ENCODE measurements at regions not wholly inside any gene's neighbourhood (a gene's known extent, or its start where the extent isn't known, plus 50 kb on each side); places are given as distances from the start of the nearest gene placed in this dataset.

GRCh38 chr2:120953843-120954584 is 218.3 kb downstream of the GLI2 start:
- Histone ChIP-seq H3K27me3 (replicated peaks in 2 of 5; ENCODE audit: control insufficient read depth in 4 of 5, insufficient read depth in 5 of 5, low read length in 4 of 5) (no peaks in the 10 kb centered on the region), H3K4me1 (ENCODE audit: control extremely low read depth in 1 of 4, control insufficient read depth in 4 of 4, insufficient read depth in 4 of 4, low read length in 3 of 4) (peaks cover 0 to 5% (median 0%) of the 10 kb centered on the region in 4 experiments), H3K4me3 (ENCODE audit: control insufficient read depth in 1 of 7, extremely low read depth in 1 of 7, insufficient read depth in 4 of 7, low read depth in 2 of 7, low read length in 6 of 7) (no peak overlapping the region), H3K27ac (ENCODE audit: insufficient read depth in 1 of 2, low read depth in 1 of 2, low read length in 2 of 2, poor library complexity in 1 of 2, severe bottlenecking in 2 of 2) (no peak overlapping the region), H3K36me3 (ENCODE audit: control insufficient read depth in 4 of 4, insufficient read depth in 4 of 4, low read length in 3 of 4) (peaks cover 0 to 4% (median 0%) of the 10 kb centered on the region in 4 experiments), H3K9me3 (ENCODE audit: control extremely low read depth in 1 of 5, control insufficient read depth in 4 of 5, insufficient read depth in 2 of 5, low read depth in 1 of 5, low read length in 4 of 5) (no peaks in the 10 kb centered on the region)
- CTCF ChIA-PET, result interaction anchor here (0.7 kb wide), 1 partner anchor 8 kb away, joined by 3 read pairs; no protein-coding TSS in a partner anchor
- 98% methylated on average over 14 of the region's 16 CpGs for WGBS (ENCODE audit: insufficient coverage)
- no peak for DNase-seq
- POLR2A ChIA-PET, result no interaction called here

DNA sequence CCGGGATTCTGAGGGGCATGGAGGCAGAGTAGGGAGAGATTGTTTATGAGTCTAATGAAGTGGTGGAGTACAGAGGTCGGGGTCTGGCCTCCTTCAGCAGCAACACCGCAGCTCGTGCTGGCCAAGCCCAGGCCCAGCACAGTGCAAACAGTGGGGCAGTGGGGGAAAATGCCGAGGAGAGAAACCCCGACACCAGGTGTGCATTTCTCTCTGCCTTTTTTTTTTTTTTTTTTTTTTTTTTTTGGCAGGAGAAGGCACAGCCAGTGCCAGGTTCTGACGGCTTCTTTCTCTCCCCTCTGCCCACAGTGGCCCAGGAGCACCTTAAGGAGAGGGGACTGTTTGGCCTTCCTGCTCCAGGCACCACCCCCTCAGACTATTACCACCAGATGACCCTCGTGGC is 219.3 kb downstream of the GLI2 start:
- DNase-seq, result no peak
- Histone ChIP-seq H3K36me3 (ENCODE audit: control insufficient read depth in 4 of 4, insufficient read depth in 4 of 4, low read length in 3 of 4) (peaks cover 0 to 4% (median 0%) of the 10 kb centered on the region in 4 experiments), H3K4me3 (ENCODE audit: control insufficient read depth in 1 of 7, extremely low read depth in 1 of 7, insufficient read depth in 4 of 7, low read depth in 2 of 7, low read length in 6 of 7) (no peak overlapping the region), H3K9me3 (ENCODE audit: control extremely low read depth in 1 of 5, control insufficient read depth in 4 of 5, insufficient read depth in 2 of 5, low read depth in 1 of 5, low read length in 4 of 5) (no peaks in the 10 kb centered on the region), H3K4me1 (ENCODE audit: control extremely low read depth in 1 of 4, control insufficient read depth in 4 of 4, insufficient read depth in 4 of 4, low read length in 3 of 4) (peaks cover 0 to 5% (median 0%) of the 10 kb centered on the region in 4 experiments), H3K27me3 (replicated peaks in 2 of 5; ENCODE audit: control insufficient read depth in 4 of 5, insufficient read depth in 5 of 5, low read length in 4 of 5) (no peaks in the 10 kb centered on the region), H3K27ac (ENCODE audit: insufficient read depth in 1 of 2, low read depth in 1 of 2, low read length in 2 of 2, poor library complexity in 1 of 2, severe bottlenecking in 2 of 2) (no peak overlapping the region)
- WGBS (ENCODE audit: insufficient coverage), result 98% methylated on average over 5 of the region's 8 CpGs
- ChIA-PET POLR2A (no interaction called here), CTCF (no interaction called here)

DNA sequence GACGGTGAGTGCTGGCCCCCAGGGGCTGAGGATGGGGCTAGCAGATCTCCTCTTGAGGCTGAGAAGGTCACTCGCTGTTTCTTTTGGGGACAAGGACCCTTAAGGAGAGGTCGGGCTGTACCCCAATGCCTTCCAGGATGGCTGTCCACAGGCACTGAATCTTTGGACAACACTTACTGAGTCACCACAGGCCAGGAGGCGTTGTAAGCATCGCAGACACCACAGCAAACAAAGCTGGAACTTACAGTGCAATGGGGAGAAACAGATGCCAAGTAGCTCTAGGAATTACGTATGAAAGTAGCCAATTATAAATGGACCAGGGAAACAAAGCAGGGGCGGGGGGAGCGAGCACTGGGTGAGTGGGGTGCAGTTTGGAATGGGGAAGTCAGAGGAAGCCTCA is 219.8 kb downstream of the GLI2 start:
- Histone ChIP-seq H3K9me3 (ENCODE audit: control extremely low read depth in 1 of 5, control insufficient read depth in 4 of 5, insufficient read depth in 2 of 5, low read depth in 1 of 5, low read length in 4 of 5) (no peaks in the 10 kb centered on the region), H3K27me3 (replicated peaks in 2 of 5; ENCODE audit: control insufficient read depth in 4 of 5, insufficient read depth in 5 of 5, low read length in 4 of 5) (no peaks in the 10 kb centered on the region), H3K36me3 (ENCODE audit: control insufficient read depth in 4 of 4, insufficient read depth in 4 of 4, low read length in 3 of 4) (peaks cover 0 to 4% (median 0%) of the 10 kb centered on the region in 4 experiments), H3K27ac (ENCODE audit: insufficient read depth in 1 of 2, low read depth in 1 of 2, low read length in 2 of 2, poor library complexity in 1 of 2, severe bottlenecking in 2 of 2) (no peak overlapping the region), H3K4me1 (ENCODE audit: control extremely low read depth in 1 of 4, control insufficient read depth in 4 of 4, insufficient read depth in 4 of 4, low read length in 3 of 4) (peaks cover 0 to 5% (median 0%) of the 10 kb centered on the region in 4 experiments), H3K4me3 (ENCODE audit: control insufficient read depth in 1 of 7, extremely low read depth in 1 of 7, insufficient read depth in 4 of 7, low read depth in 2 of 7, low read length in 6 of 7) (no peak overlapping the region)
- 84% methylated on average over 8 of the region's 8 CpGs for WGBS (ENCODE audit: insufficient coverage)
- ChIA-PET CTCF (no interaction called here), POLR2A (no interaction called here)
- DNase-seq, result no peak

- ChIA-PET POLR2A (no interaction called here), CTCF (interaction anchor here (2.9 kb wide), 1 partner anchor 8 kb away, joined by 7 read pairs; no protein-coding TSS in a partner anchor)
- 83% methylated on average over 13 of the region's 14 CpGs for WGBS (ENCODE audit: insufficient coverage)
- Histone ChIP-seq H3K36me3 (ENCODE audit: control insufficient read depth in 4 of 4, insufficient read depth in 4 of 4, low read length in 3 of 4) (peaks cover 0 to 4% (median 0%) of the 10 kb centered on the region in 4 experiments), H3K4me1 (ENCODE audit: control extremely low read depth in 1 of 4, control insufficient read depth in 4 of 4, insufficient read depth in 4 of 4, low read length in 3 of 4) (peaks cover 0 to 5% (median 0%) of the 10 kb centered on the region in 4 experiments), H3K27me3 (replicated peaks in 2 of 5; ENCODE audit: control insufficient read depth in 4 of 5, insufficient read depth in 5 of 5, low read length in 4 of 5) (no peaks in the 10 kb centered on the region), H3K27ac (ENCODE audit: insufficient read depth in 1 of 2, low read depth in 1 of 2, low read length in 2 of 2, poor library complexity in 1 of 2, severe bottlenecking in 2 of 2) (no peak overlapping the region), H3K4me3 (ENCODE audit: control insufficient read depth in 1 of 7, extremely low read depth in 1 of 7, insufficient read depth in 4 of 7, low read depth in 2 of 7, low read length in 6 of 7) (no peak overlapping the region), H3K9me3 (ENCODE audit: control extremely low read depth in 1 of 5, control insufficient read depth in 4 of 5, insufficient read depth in 2 of 5, low read depth in 1 of 5, low read length in 4 of 5) (no peaks in the 10 kb centered on the region)
- no peak for DNase-seq
Measured at GRCh38 chr2:120956486-120957156, 221.0 kb downstream of the GLI2 start.

DNA sequence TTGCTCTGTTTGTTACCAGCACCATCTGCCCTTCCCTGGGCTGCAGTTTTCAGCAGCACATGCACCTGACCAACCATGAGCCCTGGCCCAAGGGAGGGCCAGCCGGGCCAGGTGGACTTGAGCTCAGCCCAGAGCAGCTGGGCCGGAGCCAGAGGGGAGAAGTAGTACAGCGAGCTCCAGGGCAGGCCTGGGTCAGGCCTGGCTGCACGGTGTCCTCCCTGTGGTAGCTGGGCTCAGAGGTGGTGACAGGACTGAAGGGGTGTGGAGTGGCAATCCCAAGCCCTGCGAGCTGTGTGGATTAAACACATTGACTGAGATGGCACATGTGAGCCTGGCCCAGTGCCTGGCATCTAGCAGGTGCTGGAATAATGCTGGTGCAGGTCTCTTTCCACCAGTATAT is 222.2 kb downstream of the GLI2 start:
- no peaks in the 10 kb centered on the region for H3K27me3 ChIP-seq (replicated peaks in 2 of 5; ENCODE audit: control insufficient read depth in 4 of 5, insufficient read depth in 5 of 5, low read length in 4 of 5)
- ChIA-PET CTCF (interaction anchor here (2.9 kb wide), 1 partner anchor 9 kb away, joined by 7 read pairs; no protein-coding TSS in a partner anchor), POLR2A (no interaction called here)
- no peaks in the 10 kb centered on the region for H3K9me3 ChIP-seq (ENCODE audit: control extremely low read depth in 1 of 5, control insufficient read depth in 4 of 5, insufficient read depth in 2 of 5, low read depth in 1 of 5, low read length in 4 of 5)
- 100% methylated on average over 4 of the region's 5 CpGs for WGBS (ENCODE audit: insufficient coverage)
- H3K4me1 ChIP-seq (ENCODE audit: control extremely low read depth in 1 of 4, control insufficient read depth in 4 of 4, insufficient read depth in 4 of 4, low read length in 3 of 4), result peaks cover 0 to 4% (median 0%) of the 10 kb centered on the region in 4 experiments
- H3K36me3 ChIP-seq (ENCODE audit: control insufficient read depth in 4 of 4, insufficient read depth in 4 of 4, low read length in 3 of 4), result peaks cover 0 to 1% (median 0%) of the 10 kb centered on the region in 4 experiments
- no peak overlapping the region for H3K4me3 ChIP-seq (ENCODE audit: control insufficient read depth in 1 of 7, extremely low read depth in 1 of 7, insufficient read depth in 4 of 7, low read depth in 2 of 7, low read length in 6 of 7)
- no peak for DNase-seq
- H3K27ac ChIP-seq (ENCODE audit: insufficient read depth in 1 of 2, low read depth in 1 of 2, low read length in 2 of 2, poor library complexity in 1 of 2, severe bottlenecking in 2 of 2), result no peak overlapping the region

- H3K27ac ChIP-seq (ENCODE audit: insufficient read depth in 1 of 2, low read depth in 1 of 2, low read length in 2 of 2, poor library complexity in 1 of 2, severe bottlenecking in 2 of 2), result no peak overlapping the region
- POLR2A ChIA-PET, result no interaction called here
- CTCF ChIA-PET, result interaction anchor here (1.1 to 2.9 kb wide), 2 partner anchors 10 to 17 kb away, joined by 4 to 7 read pairs; no protein-coding TSS in a partner anchor
- H3K27me3 ChIP-seq (replicated peaks in 2 of 5; ENCODE audit: control insufficient read depth in 4 of 5, insufficient read depth in 5 of 5, low read length in 4 of 5), result no peaks in the 10 kb centered on the region
- no peaks in the 10 kb centered on the region for H3K4me1 ChIP-seq (ENCODE audit: control extremely low read depth in 1 of 4, control insufficient read depth in 4 of 4, insufficient read depth in 4 of 4, low read length in 3 of 4)
- H3K36me3 ChIP-seq (ENCODE audit: control insufficient read depth in 4 of 4, insufficient read depth in 4 of 4, low read length in 3 of 4), result no peaks in the 10 kb centered on the region
- no peak overlapping the region for H3K4me3 ChIP-seq (ENCODE audit: control insufficient read depth in 1 of 7, extremely low read depth in 1 of 7, insufficient read depth in 4 of 7, low read depth in 2 of 7, low read length in 6 of 7)
- WGBS (ENCODE audit: insufficient coverage), result 94% methylated on average over 12 of the region's 17 CpGs
- H3K9me3 ChIP-seq (ENCODE audit: control extremely low read depth in 1 of 5, control insufficient read depth in 4 of 5, insufficient read depth in 2 of 5, low read depth in 1 of 5, low read length in 4 of 5), result no peaks in the 10 kb centered on the region
- DNase-seq, result no peak
Measured at GRCh38 chr2:120958623-120959366, 223.1 kb downstream of the GLI2 start.
